ENCODE measurements at regions not wholly inside any gene's neighbourhood (a gene's known extent, or its start where the extent isn't known, plus 50 kb on each side); places are given as distances from the start of the nearest gene placed in this dataset.

GRCh38 chr16:82231008-82231787 is 61.2 kb upstream of the MPHOSPH6 start:
- TF ChIP-seq, protein P1, sequence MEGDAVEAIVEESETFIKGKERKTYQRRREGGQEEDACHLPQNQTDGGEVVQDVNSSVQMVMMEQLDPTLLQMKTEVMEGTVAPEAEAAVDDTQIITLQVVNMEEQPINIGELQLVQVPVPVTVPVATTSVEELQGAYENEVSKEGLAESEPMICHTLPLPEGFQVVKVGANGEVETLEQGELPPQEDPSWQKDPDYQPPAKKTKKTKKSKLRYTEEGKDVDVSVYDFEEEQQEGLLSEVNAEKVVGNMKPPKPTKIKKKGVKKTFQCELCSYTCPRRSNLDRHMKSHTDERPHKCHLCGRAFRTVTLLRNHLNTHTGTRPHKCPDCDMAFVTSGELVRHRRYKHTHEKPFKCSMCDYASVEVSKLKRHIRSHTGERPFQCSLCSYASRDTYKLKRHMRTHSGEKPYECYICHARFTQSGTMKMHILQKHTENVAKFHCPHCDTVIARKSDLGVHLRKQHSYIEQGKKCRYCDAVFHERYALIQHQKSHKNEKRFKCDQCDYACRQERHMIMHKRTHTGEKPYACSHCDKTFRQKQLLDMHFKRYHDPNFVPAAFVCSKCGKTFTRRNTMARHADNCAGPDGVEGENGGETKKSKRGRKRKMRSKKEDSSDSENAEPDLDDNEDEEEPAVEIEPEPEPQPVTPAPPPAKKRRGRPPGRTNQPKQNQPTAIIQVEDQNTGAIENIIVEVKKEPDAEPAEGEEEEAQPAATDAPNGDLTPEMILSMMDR (IDR thresholded peaks at IDR 0.05): no peak
- no peak for TF ChIP-seq POLR2A (IDR thresholded peaks at IDR 0.05)
